ENCODE measurements at regions not wholly inside any gene's neighbourhood (a gene's known extent, or its start where the extent isn't known, plus 50 kb on each side); places are given as distances from the start of the nearest gene placed in this dataset.
"Not testable (repeated sequence)": the region's sequence is repeated elsewhere in the genome, so short reads cannot be mapped to it uniquely, and the experiment has no call there.

DNA sequence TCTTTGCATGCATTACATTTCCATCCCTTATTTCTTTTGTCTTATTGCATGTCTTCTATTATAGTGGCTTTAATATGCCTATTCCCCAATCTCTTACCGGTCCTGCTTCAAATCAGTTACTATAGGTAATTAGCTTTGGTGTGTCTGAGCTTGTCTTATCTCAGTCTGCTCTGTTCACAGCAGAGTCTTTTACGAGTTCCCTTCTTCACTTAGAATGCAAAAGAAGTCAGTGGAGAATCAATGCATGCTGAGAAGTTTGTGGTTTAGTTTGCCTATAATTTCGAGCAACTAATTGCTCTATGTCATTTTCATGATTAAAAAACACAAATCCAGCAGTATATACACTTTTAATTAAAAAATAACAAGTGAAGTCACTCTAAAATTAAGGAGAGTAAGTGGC is 545.0 kb downstream of the SLCO4C1 start:
- DNase-seq (ENCODE audit: low read depth) = no peak

DNA sequence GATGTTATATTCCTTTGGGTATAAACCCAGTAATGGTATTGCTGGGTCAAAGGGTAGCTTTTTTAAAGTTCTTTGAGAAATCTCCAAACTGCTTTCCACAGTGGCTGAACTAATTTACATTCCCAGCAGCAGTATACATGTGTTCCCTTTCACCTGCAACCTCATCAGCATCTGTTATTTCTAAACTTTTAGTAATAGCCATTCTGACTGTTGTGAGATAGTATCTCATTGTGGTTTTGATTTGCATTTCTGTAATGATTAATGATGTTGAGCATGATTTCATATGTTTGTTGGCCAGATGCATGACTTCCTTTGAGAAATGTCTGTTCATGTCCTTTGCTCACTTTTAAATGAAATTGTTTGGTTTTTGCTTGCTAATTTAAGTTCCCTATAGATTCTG is 553.1 kb downstream of the SLCO4C1 start:
- not testable (repeated sequence) for DNase-seq (ENCODE audit: low read depth)

DNA sequence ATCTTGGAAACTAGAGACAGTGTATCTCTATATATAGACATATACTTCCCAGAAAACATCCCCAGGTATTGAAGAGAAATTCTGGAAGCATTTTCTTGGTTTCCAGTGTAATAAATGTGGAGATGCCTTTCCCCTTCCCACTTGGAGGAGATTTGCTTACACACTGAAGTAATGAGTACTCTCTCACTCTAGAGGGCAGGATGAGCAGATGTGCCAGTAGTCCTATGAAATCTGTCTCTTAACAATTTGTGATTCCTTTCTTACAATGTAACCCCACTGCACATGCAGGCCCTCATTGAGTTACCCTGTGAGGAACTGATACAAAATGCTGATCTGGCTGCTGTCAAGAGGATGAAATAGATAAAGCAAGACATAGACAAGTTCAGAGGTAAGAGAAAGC is 567.2 kb downstream of the SLCO4C1 start:
- DNase-seq (ENCODE audit: low read depth) = no peak

DNA sequence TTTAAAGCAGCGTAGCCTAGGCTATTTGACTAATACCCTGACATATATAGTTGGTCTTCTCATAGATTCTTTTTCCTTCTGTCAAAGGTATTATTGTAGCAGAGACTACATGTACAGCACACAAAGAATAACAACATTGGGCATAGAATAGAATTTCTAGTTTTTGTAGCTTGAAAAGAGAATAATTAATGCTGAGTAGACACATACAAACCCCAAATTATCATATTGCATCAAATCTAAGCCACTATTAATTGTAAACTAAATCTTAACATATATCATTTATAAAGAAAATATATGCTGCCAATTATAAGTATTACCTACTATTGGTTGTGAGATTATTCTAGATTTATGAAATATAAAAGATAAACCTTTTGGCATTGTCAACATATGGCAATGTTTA is 574.5 kb downstream of the SLCO4C1 start:
- no peak for DNase-seq (ENCODE audit: low read depth)

DNA sequence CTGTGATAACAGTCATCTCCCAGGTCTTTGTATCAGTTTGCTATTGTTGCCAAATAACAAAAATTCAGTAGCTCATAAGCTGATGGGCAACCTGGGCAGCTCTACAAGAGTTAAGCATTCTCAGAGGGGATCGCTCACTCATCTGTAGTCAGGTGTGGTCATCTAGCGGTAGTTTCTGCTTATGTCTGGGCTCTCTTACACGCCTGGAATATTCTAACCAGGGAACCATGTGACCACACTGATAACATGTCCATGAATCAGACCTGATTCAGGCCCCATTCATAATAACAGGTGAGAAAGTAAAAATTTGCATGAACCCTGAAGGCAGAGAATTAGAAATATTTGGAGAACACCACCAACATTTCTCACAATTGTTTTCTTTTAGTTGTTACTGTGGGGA is 576.1 kb downstream of the SLCO4C1 start:
- DNase-seq (ENCODE audit: low read depth) = no peak

DNA sequence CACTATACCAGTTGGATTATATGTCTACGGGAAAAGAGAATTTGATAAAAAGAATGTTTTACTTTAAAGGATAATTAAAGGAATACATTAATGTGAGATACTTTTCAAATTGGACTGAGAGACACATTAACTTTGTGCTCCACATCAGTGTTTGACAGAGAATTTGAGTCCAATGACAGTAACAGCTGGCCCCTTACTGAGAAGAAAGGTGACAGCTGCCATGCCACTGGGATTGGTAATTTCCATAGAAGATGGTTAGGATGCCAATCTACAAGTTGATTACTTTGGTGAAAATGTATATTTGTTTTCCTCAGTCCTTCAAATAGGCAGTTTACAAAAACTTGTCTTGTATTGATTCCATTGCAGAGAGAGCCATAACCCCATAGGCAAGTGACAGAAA is 578.4 kb downstream of the SLCO4C1 start:
- DNase-seq (ENCODE audit: low read depth) = no peak

DNA sequence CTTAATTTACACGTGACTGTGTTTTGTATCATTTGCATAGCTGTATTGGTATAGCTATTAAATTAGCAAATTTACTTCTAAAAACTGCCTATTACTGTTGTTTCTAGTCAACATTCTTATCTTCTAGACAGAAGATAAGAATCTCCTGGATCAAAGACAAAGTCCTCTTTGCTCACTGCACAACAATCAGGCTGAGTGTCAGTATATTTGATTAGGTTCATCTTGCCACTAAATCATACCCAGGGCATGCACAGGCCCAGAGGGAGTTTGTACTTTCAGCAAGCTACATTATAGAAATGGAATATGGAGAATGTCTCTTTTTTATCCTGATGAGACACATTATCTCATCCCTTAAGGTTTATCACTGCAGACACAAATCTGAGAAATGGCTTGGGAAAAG is 579.1 kb downstream of the SLCO4C1 start:
- no peak for DNase-seq (ENCODE audit: low read depth)

DNA sequence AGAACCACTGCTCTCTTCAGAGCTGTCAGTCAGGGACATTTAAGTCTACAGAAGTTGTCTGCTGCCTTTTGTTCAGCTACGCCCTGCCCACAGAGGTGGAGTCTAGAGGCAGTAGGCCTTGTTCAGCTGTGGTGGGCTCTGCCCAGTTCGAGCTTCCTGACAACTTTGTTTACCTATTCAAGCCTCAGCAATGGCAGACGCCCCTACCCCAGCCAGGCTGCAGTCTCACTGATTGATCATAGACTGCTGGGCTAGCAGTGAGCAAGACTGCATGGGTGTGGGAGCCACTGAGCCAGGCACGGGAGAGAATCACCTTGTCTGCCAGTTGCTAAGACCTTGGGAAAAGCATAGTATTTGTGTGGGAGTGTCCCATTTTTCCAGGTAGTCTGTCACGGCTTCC is 580.3 kb downstream of the SLCO4C1 start:
- not testable (repeated sequence) for DNase-seq (ENCODE audit: low read depth)

DNA sequence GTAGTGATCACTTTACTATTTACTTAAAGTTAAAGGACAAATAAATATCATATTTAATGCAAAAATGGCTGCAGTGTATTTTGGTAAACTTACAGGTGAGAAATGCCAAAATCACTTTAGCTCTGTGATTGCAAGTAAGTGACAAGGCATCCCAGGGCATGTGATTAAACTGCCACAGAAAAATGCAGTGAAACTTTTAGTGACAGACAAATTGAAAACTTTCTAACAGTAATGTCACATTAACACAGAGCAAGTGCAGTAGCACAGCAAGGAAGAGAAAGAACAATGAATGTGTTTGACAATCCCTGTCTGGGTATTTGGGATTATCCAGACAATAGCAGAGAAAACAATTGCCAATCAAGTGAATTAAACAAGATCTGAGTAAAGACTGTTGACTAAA is 606.8 kb downstream of the SLCO4C1 start:
- DNase-seq (ENCODE audit: low read depth) = no peak

DNA sequence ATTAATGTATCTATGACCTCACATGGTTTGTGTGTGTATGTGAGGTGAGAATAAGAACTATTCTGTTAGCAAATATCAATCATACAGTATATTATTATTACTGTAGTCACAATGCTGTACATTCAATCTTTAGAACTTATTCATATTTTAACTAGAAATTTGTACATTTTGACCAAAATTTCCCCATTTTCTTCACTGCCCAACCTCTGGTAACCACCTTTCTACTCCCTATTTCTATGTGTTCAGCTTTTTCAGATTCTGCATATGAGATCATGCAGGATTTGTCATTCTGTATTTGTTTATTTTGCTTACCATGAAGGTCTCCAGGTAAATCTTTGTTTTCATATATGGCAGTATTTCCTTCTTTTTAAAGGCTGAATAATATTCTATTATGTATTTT is 607.9 kb downstream of the SLCO4C1 start:
- no peak for DNase-seq (ENCODE audit: low read depth)

DNA sequence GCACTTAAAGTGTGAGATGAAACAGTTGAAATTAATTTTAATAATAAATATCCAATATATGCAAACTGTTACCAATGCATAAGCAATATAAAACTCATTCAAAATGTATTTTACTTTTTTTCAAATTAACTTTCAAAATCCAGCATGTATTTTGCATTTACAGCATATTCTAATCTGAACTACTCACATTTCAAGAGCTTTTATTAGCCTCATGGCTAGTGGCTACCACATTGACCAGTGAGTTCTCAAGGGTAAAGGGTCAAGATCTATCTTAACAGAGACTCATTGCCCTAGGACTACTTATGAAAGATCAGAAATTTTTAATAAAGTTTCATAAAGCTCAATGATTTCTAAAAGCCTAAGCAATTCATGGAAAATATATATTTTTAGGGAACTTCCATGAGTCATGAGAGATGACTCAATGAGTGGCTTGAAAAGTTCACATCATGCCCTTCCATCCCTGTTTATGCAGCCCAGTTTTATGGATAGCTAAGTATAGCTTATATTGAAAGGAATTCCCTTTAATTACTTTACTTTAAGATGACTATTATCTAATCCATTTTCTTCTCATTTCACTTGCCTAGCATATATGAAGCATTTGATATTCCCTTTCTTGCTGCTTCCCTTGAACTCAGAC is 608.6 kb downstream of the SLCO4C1 start:
- DNase-seq (ENCODE audit: low read depth) = no peak

DNA sequence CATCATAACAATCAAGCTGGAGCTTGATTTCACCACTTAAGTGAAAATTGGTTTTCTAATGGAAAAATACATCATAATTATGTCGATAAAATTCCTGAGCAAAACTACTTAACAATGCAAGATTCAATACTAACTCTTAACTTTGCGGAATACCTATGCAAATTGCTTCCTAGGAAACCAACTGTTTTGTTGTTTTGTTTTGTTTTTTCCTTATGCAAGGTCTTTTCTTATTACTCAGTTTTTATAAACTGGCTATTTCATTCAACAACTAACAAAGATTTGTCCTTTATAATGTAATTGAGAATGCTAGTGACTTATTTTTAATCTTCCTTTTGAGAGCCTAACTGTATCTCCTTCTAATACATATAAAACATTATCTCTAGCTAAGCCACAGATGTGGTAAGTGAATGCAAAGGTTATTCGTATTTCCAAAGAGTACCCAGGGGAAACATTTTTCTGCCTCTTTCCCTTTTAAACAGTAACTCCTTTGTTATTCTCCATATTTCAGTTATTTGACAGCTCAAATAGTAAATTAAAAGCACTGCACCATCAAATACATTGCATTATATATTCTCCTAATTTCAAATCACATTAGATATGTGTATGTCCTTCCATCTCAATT is 609.4 kb downstream of the SLCO4C1 start:
- no peak for DNase-seq (ENCODE audit: low read depth)

DNA sequence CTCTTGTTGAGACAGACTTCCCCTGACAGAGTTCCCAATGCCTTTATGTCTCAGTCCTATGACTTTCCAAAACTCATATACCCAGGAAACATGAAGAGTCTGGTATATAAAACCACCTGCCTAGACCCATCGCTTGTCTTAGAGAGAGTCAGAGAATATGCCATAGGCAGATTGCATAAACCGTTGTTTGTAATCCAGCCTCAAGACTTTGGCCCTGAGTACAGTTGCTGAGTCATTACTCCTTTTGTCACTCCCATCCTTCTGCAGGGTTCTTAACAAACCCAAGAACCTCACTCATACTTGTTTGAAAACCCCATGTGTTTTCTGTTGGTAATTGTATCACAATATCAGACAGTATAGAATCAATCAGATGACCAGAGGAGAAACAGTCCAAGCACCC is 616.3 kb downstream of the SLCO4C1 start:
- no peak for DNase-seq (ENCODE audit: low read depth)

DNA sequence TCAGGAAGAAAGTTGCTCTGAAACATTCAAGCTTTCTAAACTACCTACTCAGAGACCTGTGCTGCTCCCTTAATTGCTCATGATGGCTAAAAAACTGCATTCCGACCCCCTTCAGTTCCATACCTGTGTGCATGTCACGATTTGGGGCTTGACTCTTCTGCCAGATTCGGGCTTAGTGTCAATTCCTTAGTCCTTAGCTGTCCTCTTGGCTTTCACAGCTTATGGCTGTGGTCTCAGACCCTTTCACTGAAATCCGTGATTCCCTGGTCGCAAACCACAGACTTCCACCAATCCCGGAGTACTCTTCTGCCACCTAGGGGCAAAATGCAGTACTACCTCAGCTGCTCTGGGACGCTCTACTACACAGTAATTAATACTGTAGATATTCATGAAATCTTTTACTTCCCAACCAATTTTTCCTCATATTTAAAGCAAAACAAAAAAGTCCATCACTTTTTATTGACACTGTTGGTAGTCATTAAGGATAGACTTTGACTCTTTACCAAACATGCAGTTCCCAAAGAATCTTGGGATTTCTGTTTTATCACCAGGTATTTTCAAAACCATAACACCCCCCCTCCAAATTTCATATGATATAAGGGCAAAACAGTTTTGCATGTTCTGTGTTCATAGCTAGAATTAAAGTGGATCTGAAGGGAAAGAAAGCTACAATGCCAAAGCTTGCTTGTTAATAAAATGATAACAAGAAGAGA is 617.4 kb downstream of the SLCO4C1 start:
- peak; percentile 21 for DNase-seq (ENCODE audit: low read depth)

DNA sequence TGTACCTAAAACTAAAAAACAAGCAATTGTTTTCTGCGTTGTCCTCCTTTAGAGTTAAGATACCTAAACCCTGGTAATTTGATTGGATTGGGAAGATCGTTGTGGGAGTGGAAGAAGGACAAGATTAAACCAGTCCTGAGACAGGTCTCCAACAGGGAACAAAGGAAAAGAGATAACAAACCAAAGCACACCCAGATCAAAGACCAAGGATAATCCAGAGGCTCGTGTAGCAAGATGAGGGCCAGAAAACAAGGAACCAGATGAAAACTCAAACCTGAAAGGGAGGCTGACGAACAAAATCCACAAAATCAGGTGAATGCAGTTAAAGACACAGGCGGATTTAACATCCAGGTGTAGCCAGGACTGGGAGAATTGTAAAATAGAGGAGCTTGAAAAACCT is 618.1 kb downstream of the SLCO4C1 start:
- DNase-seq (ENCODE audit: low read depth) = no peak

DNA sequence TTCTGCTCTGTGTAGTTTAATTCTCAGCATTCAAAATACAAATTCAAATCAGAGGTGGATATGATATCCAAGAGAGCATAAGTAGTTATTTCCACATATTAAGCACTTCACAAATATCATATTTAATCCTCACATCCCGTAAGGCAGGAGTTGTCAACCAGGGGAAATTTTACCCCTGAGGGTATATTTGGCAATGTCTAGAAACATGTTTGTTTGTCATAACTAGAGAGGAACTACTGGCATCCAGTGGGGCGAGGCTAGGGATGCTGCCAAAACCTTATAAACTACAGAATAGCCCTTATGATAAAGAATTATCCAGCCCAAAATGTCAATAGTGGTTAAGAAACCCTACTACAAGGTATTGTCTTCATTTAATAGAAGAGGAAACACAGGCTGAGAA is 619.4 kb downstream of the SLCO4C1 start:
- no peak for DNase-seq (ENCODE audit: low read depth)

DNA sequence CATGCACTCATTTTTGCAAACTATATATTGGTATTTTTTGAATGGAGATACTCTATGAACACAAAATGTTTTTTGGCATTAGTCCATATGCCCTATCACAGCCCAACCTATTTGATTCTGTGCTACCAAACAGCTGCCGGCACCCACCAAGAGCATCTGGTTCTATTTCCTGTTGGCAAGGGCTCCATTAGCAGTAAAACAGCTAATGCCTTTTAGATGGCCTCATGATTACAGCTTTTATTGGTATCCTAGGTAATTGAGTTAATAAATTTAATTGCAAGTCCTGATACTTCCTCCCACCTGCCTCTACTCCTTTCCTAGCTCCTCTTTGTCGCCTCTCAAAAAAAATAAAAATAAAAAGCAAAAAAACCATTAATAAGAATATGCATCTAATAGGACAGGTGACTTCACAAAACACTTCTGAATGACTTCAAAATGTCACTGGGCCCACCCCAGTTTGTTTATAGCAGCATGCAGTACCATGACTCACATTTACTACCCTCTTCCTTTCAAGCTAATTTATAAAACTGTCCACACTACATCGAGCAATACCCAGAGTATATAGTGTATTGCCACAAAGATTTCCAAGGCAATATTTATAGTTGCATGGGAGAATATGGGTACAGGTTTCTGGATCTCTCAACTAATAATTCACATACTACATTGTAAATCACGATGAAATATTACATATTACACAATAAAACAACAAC is 620.4 kb downstream of the SLCO4C1 start:
- no peak for DNase-seq (ENCODE audit: low read depth)

DNA sequence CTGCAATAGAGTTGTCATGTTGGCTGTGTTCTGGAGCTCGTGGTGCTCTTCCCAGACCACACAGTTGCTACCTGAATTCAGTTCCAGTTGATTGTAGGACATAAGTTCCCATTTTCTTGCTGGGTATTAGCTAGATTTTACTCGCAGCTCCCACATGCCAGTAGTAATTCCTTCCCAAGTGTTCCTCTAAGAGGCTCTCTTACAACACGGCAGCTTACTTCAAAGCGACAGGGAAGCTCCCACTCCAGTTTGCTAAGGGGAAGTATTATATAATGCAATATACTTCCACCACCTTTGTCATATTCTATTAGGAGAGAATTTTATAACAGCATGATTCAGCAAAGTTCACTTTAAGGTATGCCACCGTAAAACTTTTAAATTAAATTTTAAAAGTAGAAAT is 623.0 kb downstream of the SLCO4C1 start:
- DNase-seq (ENCODE audit: low read depth) = no peak

DNA sequence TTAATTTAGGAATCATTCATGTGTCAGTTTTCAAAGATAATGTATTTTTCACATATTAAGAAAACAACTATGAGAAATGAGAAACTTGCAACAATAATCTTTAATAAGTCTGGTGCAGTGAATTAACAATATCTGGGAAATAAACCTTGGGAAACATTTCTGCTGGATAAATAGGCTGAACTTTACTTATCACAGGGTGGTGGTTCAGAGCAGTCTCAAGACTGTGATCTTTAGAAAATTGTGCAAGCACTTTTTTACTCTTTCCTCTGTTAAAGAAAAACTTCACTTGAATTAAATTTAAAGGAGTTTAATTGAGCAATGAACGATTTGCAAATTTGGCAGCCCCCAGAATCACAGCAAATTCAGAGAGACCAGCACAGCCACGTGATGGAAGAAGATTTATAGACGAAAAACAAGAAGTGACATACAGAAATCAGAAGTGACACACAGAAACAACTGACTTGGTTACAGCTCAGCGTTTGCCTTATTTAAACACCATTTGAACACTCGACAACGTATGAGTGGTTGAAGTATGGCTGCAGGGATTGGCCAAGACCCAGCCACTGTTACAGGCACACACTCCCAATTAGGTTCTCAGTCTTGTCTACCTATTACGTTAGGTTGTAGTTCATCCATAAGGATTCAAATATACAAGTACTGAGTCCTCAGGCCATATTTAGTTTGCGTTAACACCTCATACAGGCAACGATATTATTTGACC is 631.9 kb downstream of the SLCO4C1 start:
- DNase-seq (ENCODE audit: low read depth) = no peak

DNA sequence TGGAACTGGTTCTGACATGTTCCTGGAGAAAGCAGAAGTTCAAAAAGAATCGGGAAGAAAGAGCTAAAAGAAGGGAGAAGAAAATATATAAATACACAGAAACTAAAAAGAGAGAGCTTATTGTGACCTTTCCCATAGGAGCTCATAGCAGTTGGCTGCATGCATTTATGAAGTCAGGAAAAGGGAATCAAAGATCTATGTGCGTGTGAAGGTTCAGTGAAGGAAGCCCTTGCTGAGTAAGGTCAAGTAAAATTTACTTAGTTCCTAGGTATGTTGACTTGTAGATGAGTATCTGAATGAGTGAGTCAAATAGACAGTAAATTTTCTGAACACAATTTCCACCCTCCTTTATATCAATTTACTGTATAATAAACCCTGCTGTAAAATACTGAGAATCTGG is 632.5 kb downstream of the SLCO4C1 start:
- DNase-seq (ENCODE audit: low read depth) = no peak

DNA sequence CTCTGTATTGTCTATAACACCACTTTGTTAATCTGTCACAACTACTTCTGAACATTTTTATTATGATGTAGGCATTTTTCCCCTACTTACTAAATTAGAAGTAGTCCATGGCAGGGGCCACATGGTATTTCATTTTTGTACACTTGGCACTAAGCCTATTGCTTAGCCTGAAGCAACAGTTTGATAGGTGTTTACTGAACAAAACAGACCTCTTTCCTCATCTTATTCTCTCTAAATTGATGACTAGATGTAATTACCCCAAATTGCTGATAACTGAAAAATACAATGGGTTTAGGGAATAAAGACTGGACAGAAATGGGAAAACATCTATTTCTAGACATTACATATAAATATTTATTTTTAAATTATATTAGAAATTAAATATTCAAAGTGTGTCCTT is 633.8 kb downstream of the SLCO4C1 start:
- DNase-seq (ENCODE audit: low read depth) = no peak

DNA sequence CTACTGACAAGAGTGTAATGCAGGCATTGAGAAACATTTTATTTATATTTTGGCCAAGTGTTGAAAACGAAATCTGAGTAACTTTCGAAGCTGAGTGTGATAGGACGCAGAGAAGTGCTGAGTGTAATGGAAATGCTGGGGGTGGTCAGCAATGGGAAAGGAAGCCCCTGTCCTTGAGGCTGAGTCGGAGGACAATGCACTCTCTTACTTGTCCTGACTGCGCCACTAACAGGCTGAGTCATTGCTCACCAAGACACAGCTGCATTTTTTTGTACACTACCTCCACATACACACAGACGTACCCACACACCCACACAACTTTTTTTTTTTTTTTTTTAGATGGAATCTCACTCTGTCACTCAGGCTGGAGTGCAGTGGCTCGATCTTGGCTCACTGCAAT is 637.7 kb downstream of the SLCO4C1 start:
- no peak for DNase-seq (ENCODE audit: low read depth)
